GM23338 (cell line): ENCODE measurements at regions not wholly inside any gene's neighbourhood (a gene's known extent, or its start where the extent isn't known, plus 50 kb on each side); places are given as distances from the start of the nearest gene placed in this dataset.

Source experiments
- ATAC-seq: fragments of 200-7000 bp; cut with Tn5 transposase; 3 replicates; pipeline ENCODE4 v1.9.1; 2020
- DNase-seq: peaks from one replicate; pipeline ENCODE4 v3.0.0-alpha.2; 2015; ENCODE audit warnings: low spot score
- H2AFZ ChIP-seq: fragments of 200-600 bp; sonication (generic); 2 replicates; pipeline ENCODE4 v1.8.0; 2016; ENCODE audit warnings: antibody characterized with exemption, mild to moderate bottlenecking, moderate library complexity
- H3F3A ChIP-seq: fragments of 200-600 bp; sonication (generic); replicated peaks from 2 replicates; pipeline ENCODE4 v1.8.0; 2017; ENCODE audit warnings: antibody characterized with exemption, mixed run types, low read depth
- H3K27ac ChIP-seq: fragments of 200-600 bp; sonication (generic); 2 replicates; pipeline ENCODE4 v1.6.1; 2016; ENCODE audit warnings: low read depth
- H3K27me3 ChIP-seq: fragments of 200-600 bp; sonication (generic); 2 replicates; pipeline ENCODE4 v1.8.0; 2016; ENCODE audit warnings: mild to moderate bottlenecking, mixed run types, moderate library complexity; ENCODE audit not compliant: insufficient read depth
- H3K36me3 ChIP-seq: fragments of 200-600 bp; sonication (generic); 2 replicates; pipeline ENCODE4 v1.8.0; 2016; ENCODE audit warnings: mild to moderate bottlenecking; ENCODE audit not compliant: insufficient read depth
- H3K4me1 ChIP-seq: fragments of 200-600 bp; sonication (generic); 2 replicates; pipeline ENCODE4 v1.8.0; 2016; ENCODE audit warnings: mild to moderate bottlenecking, moderate library complexity; ENCODE audit not compliant: insufficient read depth
- H3K4me2 ChIP-seq: fragments of 200-600 bp; sonication (generic); 2 replicates; pipeline ENCODE4 v1.7.1; 2017; ENCODE audit warnings: mixed run types
- H3K4me3 ChIP-seq: fragments of 200-600 bp; sonication (generic); 2 replicates; pipeline ENCODE4 v1.6.1; 2016; ENCODE audit warnings: mixed run types
- H3K79me2 ChIP-seq: fragments of 200-600 bp; sonication (generic); replicated peaks from 2 replicates; pipeline ENCODE4 v1.8.0; 2017; ENCODE audit warnings: mild to moderate bottlenecking; ENCODE audit not compliant: insufficient read depth
- H3K9me2 ChIP-seq: fragments of 200-600 bp; sonication (generic); 2 replicates; pipeline ENCODE4 v1.8.0; 2017; ENCODE audit not compliant: insufficient read depth
- H4K20me1 ChIP-seq: fragments of 200-600 bp; sonication (generic); replicated peaks from 2 replicates; pipeline ENCODE4 v1.8.0; 2017; ENCODE audit warnings: mild to moderate bottlenecking; ENCODE audit not compliant: insufficient read depth
- H3K27ac Mint-ChIP-seq: 2 replicates; pipeline ENCODE4 v1.8.0; 2020; ENCODE audit warnings: inconsistent platforms, mild to moderate bottlenecking, moderate library complexity, mixed read lengths
- H3K27me3 Mint-ChIP-seq: 3 replicates; pipeline ENCODE4 v1.8.0; 2022; ENCODE audit warnings: low read depth, mild to moderate bottlenecking, moderate library complexity, mixed read lengths, inconsistent platforms; ENCODE audit not compliant: insufficient read depth, poor library complexity
- H3K36me3 Mint-ChIP-seq: 3 replicates; pipeline ENCODE4 v1.8.0; 2021; ENCODE audit warnings: low read depth, mild to moderate bottlenecking, inconsistent platforms, moderate library complexity, mixed read lengths
- H3K4me1 Mint-ChIP-seq: 3 replicates; pipeline ENCODE4 v1.8.0; 2020; ENCODE audit warnings: mild to moderate bottlenecking, inconsistent platforms, mixed read lengths
- H3K4me3 Mint-ChIP-seq: 3 replicates; pipeline ENCODE4 v1.8.0; 2021; ENCODE audit warnings: moderate library complexity, mild to moderate bottlenecking, inconsistent platforms, mixed read lengths
- H3K9me3 Mint-ChIP-seq: 3 replicates; pipeline ENCODE4 v1.8.0; 2020; ENCODE audit warnings: moderate library complexity, mild to moderate bottlenecking, inconsistent platforms, mixed read lengths
- CREB1 ChIP-seq: fragments of 250-450 bp; sonication (Bioruptor Pico); IDR thresholded peaks from 2 replicates; pipeline ENCODE4 v1.5.0; 2020; ENCODE audit warnings: low read depth, mild to moderate bottlenecking, moderate library complexity
- EZH2 ChIP-seq: fragments of 200-600 bp; sonication (generic); IDR thresholded peaks from one replicate; pipeline ENCODE4 v1.8.0; 2017; ENCODE audit warnings: antibody characterized with exemption, mild to moderate bottlenecking, low read depth; ENCODE audit not compliant: unreplicated experiment
- EZH2phosphoT487 ChIP-seq: fragments of 200-600 bp; sonication (generic); IDR thresholded peaks from one replicate; pipeline ENCODE4 v1.8.1; 2018; ENCODE audit warnings: antibody characterized with exemption; ENCODE audit not compliant: unreplicated experiment
- JUNB ChIP-seq: IDR thresholded peaks from one replicate; pipeline ENCODE4 v1.6.1; 2016; ENCODE audit warnings: antibody characterized with exemption; ENCODE audit not compliant: unreplicated experiment
- NANOG ChIP-seq: IDR thresholded peaks from 2 replicates; pipeline ENCODE4 v1.6.1; 2016; ENCODE audit warnings: antibody characterized with exemption, borderline replicate concordance
- POLR2AphosphoS5 ChIP-seq: IDR thresholded peaks from 2 replicates; pipeline ENCODE4 v1.6.1; 2016; ENCODE audit warnings: antibody characterized with exemption, low read depth
- ZNF331 ChIP-seq: fragments of 250-450 bp; sonication (Bioruptor Pico); IDR thresholded peaks from 2 replicates; pipeline ENCODE4 v1.5.0; 2020; ENCODE audit warnings: low read depth, mild to moderate bottlenecking, moderate library complexity
- TF ChIP-seq, protein P1 (sequence below), 2 experiments: fragments of 200-600 bp in 1 of 2; sonication (generic) in 1 of 2; conservative IDR thresholded peaks; 2 replicates each; pipeline versions ENCODE4 v1.5.1 to v1.6.1; 2016 to 2017; ENCODE audit warnings: antibody characterized with exemption in 2 of 2, low read depth in 2 of 2, mild to moderate bottlenecking in 2 of 2, moderate library complexity in 1 of 2
- TF ChIP-seq, protein P2 (sequence below): IDR thresholded peaks from 2 replicates; pipeline ENCODE4 v1.6.1; 2016; ENCODE audit warnings: antibody characterized with exemption
- TF ChIP-seq, protein P3 (sequence below): fragments of 250-450 bp; sonication (Bioruptor Pico); IDR thresholded peaks from 2 replicates; pipeline ENCODE4 v1.5.0; 2020; ENCODE audit warnings: mild to moderate bottlenecking, moderate library complexity
- TF ChIP-seq, protein P4 (sequence below): IDR thresholded peaks from one replicate; pipeline ENCODE4 v1.6.1; 2018; ENCODE audit warnings: antibody characterized with exemption; ENCODE audit not compliant: unreplicated experiment

DNA sequence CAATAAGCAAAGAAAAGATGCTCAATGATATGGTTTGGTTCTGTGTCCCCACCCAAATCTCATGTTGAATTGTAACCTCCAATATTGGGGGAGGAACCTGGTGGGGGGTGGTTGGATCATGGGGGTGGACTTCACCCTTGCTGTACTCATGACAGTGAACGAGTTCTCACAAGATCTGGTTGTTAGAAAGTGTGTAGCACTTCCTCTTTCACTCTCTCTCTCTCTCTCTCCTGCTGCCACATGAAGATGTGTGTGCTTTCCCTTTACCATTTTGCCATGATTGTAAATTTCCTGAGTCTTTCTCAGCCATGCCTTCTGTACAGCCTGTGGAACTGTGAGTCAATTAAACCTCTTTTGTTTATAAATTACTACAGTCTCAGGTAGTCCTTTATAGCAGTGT is 248.4 kb downstream of the HHIPL2 start (continued):
- TF ChIP-seq, protein P1, sequence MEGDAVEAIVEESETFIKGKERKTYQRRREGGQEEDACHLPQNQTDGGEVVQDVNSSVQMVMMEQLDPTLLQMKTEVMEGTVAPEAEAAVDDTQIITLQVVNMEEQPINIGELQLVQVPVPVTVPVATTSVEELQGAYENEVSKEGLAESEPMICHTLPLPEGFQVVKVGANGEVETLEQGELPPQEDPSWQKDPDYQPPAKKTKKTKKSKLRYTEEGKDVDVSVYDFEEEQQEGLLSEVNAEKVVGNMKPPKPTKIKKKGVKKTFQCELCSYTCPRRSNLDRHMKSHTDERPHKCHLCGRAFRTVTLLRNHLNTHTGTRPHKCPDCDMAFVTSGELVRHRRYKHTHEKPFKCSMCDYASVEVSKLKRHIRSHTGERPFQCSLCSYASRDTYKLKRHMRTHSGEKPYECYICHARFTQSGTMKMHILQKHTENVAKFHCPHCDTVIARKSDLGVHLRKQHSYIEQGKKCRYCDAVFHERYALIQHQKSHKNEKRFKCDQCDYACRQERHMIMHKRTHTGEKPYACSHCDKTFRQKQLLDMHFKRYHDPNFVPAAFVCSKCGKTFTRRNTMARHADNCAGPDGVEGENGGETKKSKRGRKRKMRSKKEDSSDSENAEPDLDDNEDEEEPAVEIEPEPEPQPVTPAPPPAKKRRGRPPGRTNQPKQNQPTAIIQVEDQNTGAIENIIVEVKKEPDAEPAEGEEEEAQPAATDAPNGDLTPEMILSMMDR (conservative IDR thresholded peaks at IDR 0.05; ENCODE audit: low read depth in 2 of 2) = no peak
- TF ChIP-seq NANOG (no peak), EZH2 (no peak), ZNF331 (CRISPR knock-in tag) (no peak), JUNB (no peak)
- TF ChIP-seq, protein P2, sequence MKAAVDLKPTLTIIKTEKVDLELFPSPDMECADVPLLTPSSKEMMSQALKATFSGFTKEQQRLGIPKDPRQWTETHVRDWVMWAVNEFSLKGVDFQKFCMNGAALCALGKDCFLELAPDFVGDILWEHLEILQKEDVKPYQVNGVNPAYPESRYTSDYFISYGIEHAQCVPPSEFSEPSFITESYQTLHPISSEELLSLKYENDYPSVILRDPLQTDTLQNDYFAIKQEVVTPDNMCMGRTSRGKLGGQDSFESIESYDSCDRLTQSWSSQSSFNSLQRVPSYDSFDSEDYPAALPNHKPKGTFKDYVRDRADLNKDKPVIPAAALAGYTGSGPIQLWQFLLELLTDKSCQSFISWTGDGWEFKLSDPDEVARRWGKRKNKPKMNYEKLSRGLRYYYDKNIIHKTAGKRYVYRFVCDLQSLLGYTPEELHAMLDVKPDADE = no peak

DNA sequence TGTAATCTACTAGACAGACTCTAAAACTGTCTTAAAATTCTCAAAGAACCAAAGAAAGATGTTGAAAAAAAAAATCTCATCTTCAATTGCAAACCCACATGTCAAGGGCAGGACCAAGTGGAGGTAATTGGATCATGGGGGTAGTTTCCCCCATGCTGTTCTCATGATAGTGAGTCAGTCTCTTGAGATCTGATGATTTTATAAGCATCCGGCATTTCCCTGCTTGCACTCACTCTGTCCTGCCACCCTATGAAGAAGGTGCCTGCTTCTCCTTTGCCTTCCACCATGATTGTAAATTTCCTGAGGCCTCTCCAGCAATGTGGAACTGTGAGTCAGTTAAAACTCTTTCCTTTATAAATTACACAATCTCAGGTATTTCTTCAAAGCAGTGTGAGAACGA is 257.0 kb downstream of the HHIPL2 start:
- Mint-ChIP-seq H3K4me1 (no peaks in the 10 kb centered on the region), H3K36me3 (no peaks in the 10 kb centered on the region), H3K27ac (no peak overlapping the region), H3K9me3 (no peaks in the 10 kb centered on the region), H3K4me3 (no peak overlapping the region), H3K27me3 (no peaks in the 10 kb centered on the region)
- Histone ChIP-seq H3K27ac (no peak overlapping the region), H4K20me1 (no peaks in the 10 kb centered on the region), H2AFZ (no peak overlapping the region), H3F3A (no peaks in the 10 kb centered on the region), H3K27me3 (no peaks in the 10 kb centered on the region), H3K4me3 (no peak overlapping the region), H3K4me1 (no peaks in the 10 kb centered on the region), H3K9me2 (peaks cover under 1% of the 10 kb centered on the region; the same call in 1 of the 2 replicates), H3K36me3 (no peaks in the 10 kb centered on the region), H3K4me2 (no peak overlapping the region), H3K79me2 (no peaks in the 10 kb centered on the region)
- no peak for DNase-seq
- ATAC-seq = no peak
- TF ChIP-seq EZH2phosphoT487 (no peak), EZH2 (no peak), CREB1 (CRISPR knock-in tag) (no peak), POLR2AphosphoS5 (no peak), JUNB (no peak), NANOG (no peak)
- TF ChIP-seq, protein P3, sequence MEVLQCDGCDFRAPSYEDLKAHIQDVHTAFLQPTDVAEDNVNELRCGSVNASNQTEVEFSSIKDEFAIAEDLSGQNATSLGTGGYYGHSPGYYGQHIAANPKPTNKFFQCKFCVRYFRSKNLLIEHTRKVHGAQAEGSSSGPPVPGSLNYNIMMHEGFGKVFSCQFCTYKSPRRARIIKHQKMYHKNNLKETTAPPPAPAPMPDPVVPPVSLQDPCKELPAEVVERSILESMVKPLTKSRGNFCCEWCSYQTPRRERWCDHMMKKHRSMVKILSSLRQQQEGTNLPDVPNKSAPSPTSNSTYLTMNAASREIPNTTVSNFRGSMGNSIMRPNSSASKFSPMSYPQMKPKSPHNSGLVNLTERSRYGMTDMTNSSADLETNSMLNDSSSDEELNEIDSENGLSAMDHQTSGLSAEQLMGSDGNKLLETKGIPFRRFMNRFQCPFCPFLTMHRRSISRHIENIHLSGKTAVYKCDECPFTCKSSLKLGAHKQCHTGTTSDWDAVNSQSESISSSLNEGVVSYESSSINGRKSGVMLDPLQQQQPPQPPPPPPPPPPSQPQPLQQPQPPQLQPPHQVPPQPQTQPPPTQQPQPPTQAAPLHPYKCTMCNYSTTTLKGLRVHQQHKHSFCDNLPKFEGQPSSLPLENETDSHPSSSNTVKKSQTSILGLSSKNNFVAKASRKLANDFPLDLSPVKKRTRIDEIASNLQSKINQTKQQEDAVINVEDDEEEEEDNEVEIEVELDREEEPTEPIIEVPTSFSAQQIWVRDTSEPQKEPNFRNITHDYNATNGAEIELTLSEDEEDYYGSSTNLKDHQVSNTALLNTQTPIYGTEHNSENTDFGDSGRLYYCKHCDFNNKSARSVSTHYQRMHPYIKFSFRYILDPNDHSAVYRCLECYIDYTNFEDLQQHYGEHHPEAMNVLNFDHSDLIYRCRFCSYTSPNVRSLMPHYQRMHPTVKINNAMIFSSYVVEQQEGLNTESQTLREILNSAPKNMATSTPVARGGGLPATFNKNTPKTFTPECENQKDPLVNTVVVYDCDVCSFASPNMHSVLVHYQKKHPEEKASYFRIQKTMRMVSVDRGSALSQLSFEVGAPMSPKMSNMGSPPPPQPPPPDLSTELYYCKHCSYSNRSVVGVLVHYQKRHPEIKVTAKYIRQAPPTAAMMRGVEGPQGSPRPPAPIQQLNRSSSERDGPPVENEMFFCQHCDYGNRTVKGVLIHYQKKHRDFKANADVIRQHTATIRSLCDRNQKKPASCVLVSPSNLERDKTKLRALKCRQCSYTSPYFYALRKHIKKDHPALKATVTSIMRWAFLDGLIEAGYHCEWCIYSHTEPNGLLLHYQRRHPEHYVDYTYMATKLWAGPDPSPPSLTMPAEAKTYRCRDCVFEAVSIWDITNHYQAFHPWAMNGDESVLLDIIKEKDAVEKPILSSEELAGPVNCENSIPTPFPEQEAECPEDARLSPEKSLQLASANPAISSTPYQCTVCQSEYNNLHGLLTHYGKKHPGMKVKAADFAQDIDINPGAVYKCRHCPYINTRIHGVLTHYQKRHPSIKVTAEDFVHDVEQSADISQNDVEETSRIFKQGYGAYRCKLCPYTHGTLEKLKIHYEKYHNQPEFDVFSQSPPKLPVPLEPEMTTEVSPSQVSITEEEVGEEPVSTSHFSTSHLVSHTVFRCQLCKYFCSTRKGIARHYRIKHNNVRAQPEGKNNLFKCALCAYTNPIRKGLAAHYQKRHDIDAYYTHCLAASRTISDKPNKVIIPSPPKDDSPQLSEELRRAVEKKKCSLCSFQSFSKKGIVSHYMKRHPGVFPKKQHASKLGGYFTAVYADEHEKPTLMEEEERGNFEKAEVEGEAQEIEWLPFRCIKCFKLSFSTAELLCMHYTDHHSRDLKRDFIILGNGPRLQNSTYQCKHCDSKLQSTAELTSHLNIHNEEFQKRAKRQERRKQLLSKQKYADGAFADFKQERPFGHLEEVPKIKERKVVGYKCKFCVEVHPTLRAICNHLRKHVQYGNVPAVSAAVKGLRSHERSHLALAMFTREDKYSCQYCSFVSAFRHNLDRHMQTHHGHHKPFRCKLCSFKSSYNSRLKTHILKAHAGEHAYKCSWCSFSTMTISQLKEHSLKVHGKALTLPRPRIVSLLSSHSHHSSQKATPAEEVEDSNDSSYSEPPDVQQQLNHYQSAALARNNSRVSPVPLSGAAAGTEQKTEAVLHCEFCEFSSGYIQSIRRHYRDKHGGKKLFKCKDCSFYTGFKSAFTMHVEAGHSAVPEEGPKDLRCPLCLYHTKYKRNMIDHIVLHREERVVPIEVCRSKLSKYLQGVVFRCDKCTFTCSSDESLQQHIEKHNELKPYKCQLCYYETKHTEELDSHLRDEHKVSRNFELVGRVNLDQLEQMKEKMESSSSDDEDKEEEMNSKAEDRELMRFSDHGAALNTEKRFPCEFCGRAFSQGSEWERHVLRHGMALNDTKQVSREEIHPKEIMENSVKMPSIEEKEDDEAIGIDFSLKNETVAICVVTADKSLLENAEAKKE (CRISPR knock-in tag) = no peak
- TF ChIP-seq, protein P4, sequence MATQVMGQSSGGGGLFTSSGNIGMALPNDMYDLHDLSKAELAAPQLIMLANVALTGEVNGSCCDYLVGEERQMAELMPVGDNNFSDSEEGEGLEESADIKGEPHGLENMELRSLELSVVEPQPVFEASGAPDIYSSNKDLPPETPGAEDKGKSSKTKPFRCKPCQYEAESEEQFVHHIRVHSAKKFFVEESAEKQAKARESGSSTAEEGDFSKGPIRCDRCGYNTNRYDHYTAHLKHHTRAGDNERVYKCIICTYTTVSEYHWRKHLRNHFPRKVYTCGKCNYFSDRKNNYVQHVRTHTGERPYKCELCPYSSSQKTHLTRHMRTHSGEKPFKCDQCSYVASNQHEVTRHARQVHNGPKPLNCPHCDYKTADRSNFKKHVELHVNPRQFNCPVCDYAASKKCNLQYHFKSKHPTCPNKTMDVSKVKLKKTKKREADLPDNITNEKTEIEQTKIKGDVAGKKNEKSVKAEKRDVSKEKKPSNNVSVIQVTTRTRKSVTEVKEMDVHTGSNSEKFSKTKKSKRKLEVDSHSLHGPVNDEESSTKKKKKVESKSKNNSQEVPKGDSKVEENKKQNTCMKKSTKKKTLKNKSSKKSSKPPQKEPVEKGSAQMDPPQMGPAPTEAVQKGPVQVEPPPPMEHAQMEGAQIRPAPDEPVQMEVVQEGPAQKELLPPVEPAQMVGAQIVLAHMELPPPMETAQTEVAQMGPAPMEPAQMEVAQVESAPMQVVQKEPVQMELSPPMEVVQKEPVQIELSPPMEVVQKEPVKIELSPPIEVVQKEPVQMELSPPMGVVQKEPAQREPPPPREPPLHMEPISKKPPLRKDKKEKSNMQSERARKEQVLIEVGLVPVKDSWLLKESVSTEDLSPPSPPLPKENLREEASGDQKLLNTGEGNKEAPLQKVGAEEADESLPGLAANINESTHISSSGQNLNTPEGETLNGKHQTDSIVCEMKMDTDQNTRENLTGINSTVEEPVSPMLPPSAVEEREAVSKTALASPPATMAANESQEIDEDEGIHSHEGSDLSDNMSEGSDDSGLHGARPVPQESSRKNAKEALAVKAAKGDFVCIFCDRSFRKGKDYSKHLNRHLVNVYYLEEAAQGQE = no peak
